HFF-Myc (cell line): ENCODE measurements at regions not wholly inside any gene's neighbourhood (a gene's known extent, or its start where the extent isn't known, plus 50 kb on each side); places are given as distances from the start of the nearest gene placed in this dataset.

Experiments
- DNase-seq: peaks from one replicate; pipeline ENCODE4 v3.0.0-alpha.2; 2011; ENCODE audit warnings: low read depth; ENCODE audit errors: extremely low read depth
- H3K4me3 ChIP-seq: replicated peaks from 2 replicates; pipeline ENCODE4 v1.5.1; 2011; ENCODE audit warnings: low read depth, mild to moderate bottlenecking, control low read depth, low read length
- TF ChIP-seq, protein P1 (sequence below): IDR thresholded peaks from 2 replicates; pipeline ENCODE4 v1.5.1; 2012; ENCODE audit warnings: mild to moderate bottlenecking, low read depth, low read length, control low read depth; ENCODE audit errors: missing control alignments

DNA sequence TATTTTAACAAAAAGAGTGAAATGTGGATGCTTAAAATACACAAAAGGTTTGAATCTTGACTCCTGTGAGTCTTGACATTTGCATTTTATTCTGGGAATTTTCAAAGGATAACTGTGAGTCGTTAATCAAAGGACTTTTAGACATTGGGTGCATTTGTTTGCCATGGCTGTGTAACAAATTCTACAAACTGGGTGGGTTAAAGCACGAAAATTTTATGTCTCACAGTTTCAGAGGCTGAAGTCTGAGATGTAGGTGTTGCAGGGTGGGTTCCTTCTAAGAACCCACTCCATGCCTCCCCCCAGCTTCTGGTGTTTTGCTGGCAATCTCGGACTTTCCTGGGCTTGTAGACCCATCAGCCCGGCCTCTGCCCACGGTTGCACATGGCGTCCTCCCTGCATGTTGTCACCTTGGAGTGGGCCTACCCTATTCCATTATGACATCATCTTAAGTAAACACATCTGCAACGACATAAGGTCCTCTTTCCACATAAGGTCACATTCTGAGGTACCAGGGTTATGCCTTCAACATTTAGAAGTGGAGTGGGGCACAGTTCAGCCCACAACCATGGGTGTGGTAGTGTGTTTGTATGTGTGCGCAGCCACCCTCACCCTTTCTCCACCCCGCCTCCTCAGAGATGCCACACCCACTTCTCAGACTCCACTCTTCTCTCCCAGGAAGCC is 113.1 kb downstream of the FOXA2 start:
- no peak for DNase-seq
- no peak overlapping the region for H3K4me3 ChIP-seq
- TF ChIP-seq, protein P1, sequence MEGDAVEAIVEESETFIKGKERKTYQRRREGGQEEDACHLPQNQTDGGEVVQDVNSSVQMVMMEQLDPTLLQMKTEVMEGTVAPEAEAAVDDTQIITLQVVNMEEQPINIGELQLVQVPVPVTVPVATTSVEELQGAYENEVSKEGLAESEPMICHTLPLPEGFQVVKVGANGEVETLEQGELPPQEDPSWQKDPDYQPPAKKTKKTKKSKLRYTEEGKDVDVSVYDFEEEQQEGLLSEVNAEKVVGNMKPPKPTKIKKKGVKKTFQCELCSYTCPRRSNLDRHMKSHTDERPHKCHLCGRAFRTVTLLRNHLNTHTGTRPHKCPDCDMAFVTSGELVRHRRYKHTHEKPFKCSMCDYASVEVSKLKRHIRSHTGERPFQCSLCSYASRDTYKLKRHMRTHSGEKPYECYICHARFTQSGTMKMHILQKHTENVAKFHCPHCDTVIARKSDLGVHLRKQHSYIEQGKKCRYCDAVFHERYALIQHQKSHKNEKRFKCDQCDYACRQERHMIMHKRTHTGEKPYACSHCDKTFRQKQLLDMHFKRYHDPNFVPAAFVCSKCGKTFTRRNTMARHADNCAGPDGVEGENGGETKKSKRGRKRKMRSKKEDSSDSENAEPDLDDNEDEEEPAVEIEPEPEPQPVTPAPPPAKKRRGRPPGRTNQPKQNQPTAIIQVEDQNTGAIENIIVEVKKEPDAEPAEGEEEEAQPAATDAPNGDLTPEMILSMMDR = no peak

DNA sequence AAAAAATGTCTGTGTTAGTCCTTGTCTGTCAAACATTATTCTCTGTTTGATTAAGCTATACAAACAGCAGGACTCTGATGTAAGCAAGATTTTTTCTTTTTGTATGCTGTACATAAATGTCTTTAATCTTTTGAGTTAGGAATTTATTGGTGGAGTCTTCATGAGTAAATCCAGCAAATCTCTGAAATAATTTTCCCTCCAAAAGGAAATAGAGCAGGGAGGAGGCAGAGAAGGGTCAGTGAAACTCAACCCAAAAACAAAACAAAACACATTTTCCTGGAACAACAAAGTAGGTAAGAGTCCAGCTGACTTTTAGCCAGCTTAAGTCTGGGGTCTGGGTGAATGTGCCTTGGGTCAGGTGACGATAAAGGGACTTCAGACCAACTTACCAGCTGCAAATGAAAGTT is 113.7 kb downstream of the FOXA2 start:
- no peak for DNase-seq
- no peak overlapping the region for H3K4me3 ChIP-seq
- TF ChIP-seq, protein P1 = no peak

DNA sequence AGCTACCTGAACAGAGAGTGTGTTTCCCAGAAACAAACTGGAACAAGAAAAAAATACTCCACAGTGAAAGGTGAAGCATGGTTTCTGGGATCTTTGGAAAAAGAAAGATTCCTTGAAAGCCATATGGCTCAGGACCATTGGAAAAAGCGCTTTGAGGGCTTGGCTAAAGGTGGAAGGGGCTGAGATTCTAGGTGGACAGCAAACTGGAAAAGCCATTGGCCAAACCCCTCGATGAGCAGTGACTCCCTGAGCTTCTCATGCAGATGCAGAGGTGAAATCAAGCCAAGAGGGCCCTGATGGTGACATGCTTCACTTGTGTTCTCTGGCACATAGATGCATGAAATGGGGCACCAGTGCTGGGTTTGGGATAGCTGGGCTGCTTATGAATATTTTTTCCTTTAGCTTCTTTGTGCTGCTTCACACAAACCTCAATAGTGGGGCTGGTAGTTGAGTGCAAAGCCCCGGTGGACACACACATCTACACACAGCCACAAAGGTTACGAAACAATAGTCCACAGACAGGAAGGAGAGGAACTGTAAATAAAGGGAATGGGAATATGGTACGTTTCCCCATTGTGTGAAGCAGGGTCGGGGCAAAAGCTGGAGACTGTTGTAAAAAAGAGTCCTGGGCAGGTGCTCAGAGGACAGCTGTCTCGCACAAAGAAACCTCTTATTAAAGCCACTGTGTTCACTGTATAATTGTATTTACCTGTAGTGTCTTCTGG is 117.8 kb downstream of the FOXA2 start:
- TF ChIP-seq, protein P1 = no peak
- no peak overlapping the region for H3K4me3 ChIP-seq
- DNase-seq = no peak

DNA sequence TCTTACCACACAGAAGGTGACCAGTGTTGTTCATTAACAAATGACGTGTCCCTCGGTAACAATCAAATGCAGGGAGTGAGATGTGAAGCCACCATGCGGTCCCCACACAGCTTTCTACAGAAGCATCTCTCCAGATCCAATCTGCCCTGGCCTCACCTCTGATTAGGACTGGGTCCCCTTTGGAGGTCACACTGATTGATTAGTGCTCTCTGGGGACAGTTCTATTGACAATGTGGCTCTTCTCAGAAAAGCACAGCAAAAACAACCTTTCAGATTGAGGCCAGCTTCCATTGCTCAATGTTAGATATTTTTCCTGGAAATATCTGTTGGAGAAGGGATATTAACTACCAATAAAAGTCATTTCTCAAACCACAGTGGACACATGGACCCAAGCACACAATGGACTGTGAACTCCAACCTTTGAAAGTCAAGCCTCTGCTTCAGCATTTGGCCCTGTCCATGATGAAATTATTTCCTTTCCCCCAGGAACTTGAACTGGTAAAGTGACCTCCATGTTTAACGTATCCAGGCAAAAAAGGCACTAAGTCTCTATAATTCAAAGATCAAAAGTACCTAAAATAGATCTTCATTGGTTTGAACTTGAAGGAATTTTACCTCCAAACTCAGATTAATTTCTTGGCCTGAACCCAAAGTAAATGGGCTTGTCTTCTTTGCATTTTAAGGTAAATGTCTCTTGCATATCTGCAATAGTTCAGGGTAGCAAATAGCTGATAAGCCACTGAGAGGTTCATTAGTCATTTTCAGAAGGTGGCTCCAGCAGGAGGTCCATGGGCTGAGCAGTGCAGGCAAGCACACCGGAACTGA is 118.5 kb downstream of the FOXA2 start:
- TF ChIP-seq, protein P1 = no peak
- H3K4me3 ChIP-seq = no peak overlapping the region
- no peak for DNase-seq

DNA sequence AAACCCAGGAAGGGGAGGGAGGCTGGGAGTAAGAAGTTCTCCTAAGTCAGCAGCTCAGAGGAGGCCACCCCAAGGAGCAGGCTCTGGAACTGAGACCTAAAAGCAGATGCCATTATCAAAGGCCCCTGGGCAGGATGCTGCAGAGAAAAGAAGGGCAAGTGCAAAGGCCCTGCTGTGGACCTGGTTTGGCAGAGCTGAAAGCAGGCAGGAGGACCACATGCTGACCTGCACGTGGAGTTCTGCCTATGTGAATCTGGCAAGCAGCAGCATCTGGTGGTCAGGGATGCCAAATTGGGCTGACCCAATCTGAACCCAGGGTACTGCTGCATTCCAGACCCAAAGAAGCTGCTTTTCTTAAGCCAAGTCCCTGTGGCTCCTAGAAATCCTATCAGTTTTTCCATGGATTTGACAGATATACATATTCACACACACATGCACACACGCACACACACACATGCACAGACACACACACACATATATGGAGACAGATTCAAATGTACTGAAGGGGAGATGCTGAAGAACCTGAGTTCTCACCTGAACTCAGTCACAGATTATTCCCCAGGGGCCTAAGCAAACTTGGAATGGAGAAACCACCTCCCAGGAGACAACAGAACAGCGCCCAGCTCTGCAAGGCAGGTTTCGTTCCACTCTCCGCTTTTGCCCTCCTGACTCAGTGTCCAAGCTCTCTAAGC is 119.9 kb downstream of the FOXA2 start:
- TF ChIP-seq, protein P1 = no peak
- DNase-seq = no peak
- no peak overlapping the region for H3K4me3 ChIP-seq
